HAP-1 (cell line): ENCODE measurements at regions not wholly inside any gene's neighbourhood (a gene's known extent, or its start where the extent isn't known, plus 50 kb on each side); places are given as distances from the start of the nearest gene placed in this dataset.

Experiments used
- DNase-seq, 2 experiments: peaks; one replicate each; pipeline ENCODE4 v3.0.0-alpha.2; 2016 to 2020; ENCODE audit warnings: low spot score in 2 of 2
- H3K27me3 ChIP-seq: fragments of 250-450 bp; sonication (Bioruptor Pico); 2 replicates; pipeline ENCODE4 v1.5.1; 2020; ENCODE audit warnings: low read depth, mild to moderate bottlenecking, moderate library complexity
- H3K36me3 ChIP-seq: fragments of 250-450 bp; sonication (Bioruptor Pico); replicated peaks from 2 replicates; pipeline ENCODE4 v1.5.1; 2020; ENCODE audit warnings: mild to moderate bottlenecking
- H3K4me1 ChIP-seq: fragments of 250-450 bp; sonication (Bioruptor Pico); 2 replicates; pipeline ENCODE4 v1.5.1; 2020; ENCODE audit warnings: mild to moderate bottlenecking
- H3K4me3 ChIP-seq: fragments of 250-450 bp; sonication (Bioruptor Pico); 2 replicates; pipeline ENCODE4 v1.5.1; 2020; ENCODE audit warnings: mild to moderate bottlenecking, moderate library complexity
- H3K9me3 ChIP-seq: fragments of 250-450 bp; sonication (Bioruptor Pico); 2 replicates; pipeline ENCODE4 v1.5.1; 2020; ENCODE audit warnings: mild to moderate bottlenecking, moderate library complexity
- in situ Hi-C: fragments of 300-500 bp; cut with MboI; formaldehyde crosslinking; loops from 3 replicates; pipeline ENCODE4 v1.14.3; 2020; ENCODE audit warnings: low sequenced_read_pairs, inconsistent platforms, mixed read lengths

- H3K36me3 ChIP-seq: no peaks in the 10 kb centered on the region
- no peaks in the 10 kb centered on the region for H3K4me1 ChIP-seq
- H3K4me3 ChIP-seq: no peak overlapping the region
- no peaks in the 10 kb centered on the region for H3K9me3 ChIP-seq
- in situ Hi-C loops: no loop called here
- DNase-seq: no peak
- H3K27me3 ChIP-seq: no peaks in the 10 kb centered on the region
Observed at GRCh38 chr2:34317797-34318196, 718.7 kb upstream of the FAM98A start.

GRCh38 chr2:34316788-34317187, 717.7 kb upstream of the FAM98A start:
- no peaks in the 10 kb centered on the region for H3K9me3 ChIP-seq
- no peaks in the 10 kb centered on the region for H3K36me3 ChIP-seq
- H3K4me1 ChIP-seq: no peaks in the 10 kb centered on the region
- no peak overlapping the region for H3K4me3 ChIP-seq
- in situ Hi-C loops: no loop called here
- no peak for DNase-seq
- no peaks in the 10 kb centered on the region for H3K27me3 ChIP-seq

- no peaks in the 10 kb centered on the region for H3K4me1 ChIP-seq
- in situ Hi-C loops: no loop called here
- no peaks in the 10 kb centered on the region for H3K27me3 ChIP-seq
- no peaks in the 10 kb centered on the region for H3K36me3 ChIP-seq
- no peaks in the 10 kb centered on the region for H3K9me3 ChIP-seq
- DNase-seq: no peak
- no peak overlapping the region for H3K4me3 ChIP-seq
Observed at GRCh38 chr2:34311816-34312215, 712.7 kb upstream of the FAM98A start.

GRCh38 chr2:34308140-34308539, 709.0 kb upstream of the FAM98A start:
- no peaks in the 10 kb centered on the region for H3K9me3 ChIP-seq

GRCh38 chr2:34307636-34308035, 708.5 kb upstream of the FAM98A start:
- no peaks in the 10 kb centered on the region for H3K36me3 ChIP-seq

More at GRCh38 chr2:34308140-34308539, 709.0 kb upstream of the FAM98A start:
- Histone ChIP-seq H3K27me3 (no peaks in the 10 kb centered on the region), H3K4me1 (no peaks in the 10 kb centered on the region), H3K36me3 (no peaks in the 10 kb centered on the region), H3K4me3 (no peak overlapping the region)
- no peak for DNase-seq
- in situ Hi-C loops: no loop called here

GRCh38 chr2:34306745-34307144, 707.6 kb upstream of the FAM98A start:
- no peaks in the 10 kb centered on the region for H3K36me3 ChIP-seq
- H3K9me3 ChIP-seq: no peaks in the 10 kb centered on the region
- in situ Hi-C loops: no loop called here
- no peak overlapping the region for H3K4me3 ChIP-seq
- no peak for DNase-seq
- H3K27me3 ChIP-seq: no peaks in the 10 kb centered on the region
- H3K4me1 ChIP-seq: no peaks in the 10 kb centered on the region

More at GRCh38 chr2:34307636-34308035, 708.5 kb upstream of the FAM98A start:
- Histone ChIP-seq H3K27me3 (no peaks in the 10 kb centered on the region), H3K4me3 (no peak overlapping the region), H3K9me3 (no peaks in the 10 kb centered on the region), H3K4me1 (no peaks in the 10 kb centered on the region)
- no peak for DNase-seq
- in situ Hi-C loops: no loop called here

- no peak for DNase-seq
- no peaks in the 10 kb centered on the region for H3K9me3 ChIP-seq
- no peak overlapping the region for H3K4me3 ChIP-seq
- H3K27me3 ChIP-seq: no peaks in the 10 kb centered on the region
- no peaks in the 10 kb centered on the region for H3K4me1 ChIP-seq
- in situ Hi-C loops: no loop called here
- no peaks in the 10 kb centered on the region for H3K36me3 ChIP-seq
Observed at GRCh38 chr2:34305587-34305986, 706.5 kb upstream of the FAM98A start.

- Histone ChIP-seq H3K9me3 (no peaks in the 10 kb centered on the region), H3K4me1 (no peaks in the 10 kb centered on the region), H3K27me3 (no peaks in the 10 kb centered on the region), H3K4me3 (no peak overlapping the region), H3K36me3 (no peaks in the 10 kb centered on the region)
- no peak for DNase-seq
- in situ Hi-C loops: no loop called here
Observed at GRCh38 chr2:34294961-34295360, 695.9 kb upstream of the FAM98A start.

- in situ Hi-C loops: no loop called here
- no peaks in the 10 kb centered on the region for H3K9me3 ChIP-seq
- no peak overlapping the region for H3K4me3 ChIP-seq
- H3K27me3 ChIP-seq: no peaks in the 10 kb centered on the region
- no peaks in the 10 kb centered on the region for H3K4me1 ChIP-seq
- no peak for DNase-seq
- no peaks in the 10 kb centered on the region for H3K36me3 ChIP-seq
Observed at GRCh38 chr2:34291076-34291475, 692.0 kb upstream of the FAM98A start.

GRCh38 chr2:34288016-34288415, 688.9 kb upstream of the FAM98A start:
- Histone ChIP-seq H3K27me3 (no peaks in the 10 kb centered on the region), H3K36me3 (no peaks in the 10 kb centered on the region), H3K4me1 (no peaks in the 10 kb centered on the region), H3K9me3 (no peaks in the 10 kb centered on the region), H3K4me3 (no peak overlapping the region)
- in situ Hi-C loops: no loop called here
- no peak for DNase-seq

GRCh38 chr2:34280606-34281005, 681.5 kb upstream of the FAM98A start:
- no peaks in the 10 kb centered on the region for H3K9me3 ChIP-seq
- no peak overlapping the region for H3K4me3 ChIP-seq
- H3K27me3 ChIP-seq: no peaks in the 10 kb centered on the region
- in situ Hi-C loops: no loop called here
- H3K4me1 ChIP-seq: no peaks in the 10 kb centered on the region
- DNase-seq: no peak
- no peaks in the 10 kb centered on the region for H3K36me3 ChIP-seq

- in situ Hi-C loops: no loop called here
- Histone ChIP-seq H3K9me3 (no peaks in the 10 kb centered on the region), H3K4me3 (no peak overlapping the region), H3K27me3 (no peaks in the 10 kb centered on the region), H3K36me3 (no peaks in the 10 kb centered on the region), H3K4me1 (no peaks in the 10 kb centered on the region)
- DNase-seq: no peak
Observed at GRCh38 chr2:34266908-34267697, 668.0 kb upstream of the FAM98A start.

GRCh38 chr2:34261701-34262100, 662.6 kb upstream of the FAM98A start:
- Histone ChIP-seq H3K36me3 (no peaks in the 10 kb centered on the region), H3K4me3 (no peak overlapping the region), H3K4me1 (no peaks in the 10 kb centered on the region), H3K27me3 (no peaks in the 10 kb centered on the region), H3K9me3 (no peaks in the 10 kb centered on the region)
- DNase-seq: no peak
- in situ Hi-C loops: no loop called here

GRCh38 chr2:34254272-34254878, 655.3 kb upstream of the FAM98A start:
- Histone ChIP-seq H3K9me3 (no peaks in the 10 kb centered on the region), H3K4me3 (no peak overlapping the region), H3K4me1 (no peaks in the 10 kb centered on the region), H3K36me3 (no peaks in the 10 kb centered on the region), H3K27me3 (no peaks in the 10 kb centered on the region)
- in situ Hi-C loops: no loop called here
- no peak for DNase-seq
